SK-N-SH treated with all-trans-retinoic acid at 6 μM for 48 hours (cell line): ENCODE measurements at regions not wholly inside any gene's neighbourhood (a gene's known extent, or its start where the extent isn't known, plus 50 kb on each side); places are given as distances from the start of the nearest gene placed in this dataset.
A peak's percentile ranks its signal among the peaks of the same experiment; 100 is the strongest.
"Not testable (repeated sequence)": the region's sequence is repeated elsewhere in the genome, so short reads cannot be mapped to it uniquely, and the experiment has no call there.

Experiments
- ATAC-seq: fragments of 200-7000 bp; cut with Tn5 transposase; 3 replicates; pipeline ENCODE4 v1.9.1; 2020; ENCODE audit warnings: mild to moderate bottlenecking, moderate library complexity
- ARNTL ChIP-seq: fragments of 450-650 bp; formaldehyde crosslinking; IDR thresholded peaks from 2 replicates; pipeline ENCODE4 v1.5.0; 2020; ENCODE audit warnings: low read depth, mild to moderate bottlenecking, moderate library complexity, borderline replicate concordance
- CSDC2 ChIP-seq: fragments of 250-450 bp; sonication (Bioruptor Pico); IDR thresholded peaks from 2 replicates; pipeline ENCODE4 v1.5.0; 2020; ENCODE audit warnings: mild to moderate bottlenecking, moderate library complexity
- ESRRG ChIP-seq: fragments of 250-450 bp; sonication (Bioruptor Pico); IDR thresholded peaks from 2 replicates; pipeline ENCODE4 v1.6.1; 2021; ENCODE audit warnings: mild to moderate bottlenecking
- GLIS3 ChIP-seq: fragments of 250-450 bp; sonication (Bioruptor Pico); IDR thresholded peaks from 2 replicates; pipeline ENCODE4 v1.5.0; 2020; ENCODE audit warnings: mild to moderate bottlenecking, moderate library complexity
- RARB ChIP-seq: fragments of 250-450 bp; sonication (Bioruptor Pico); IDR thresholded peaks from 2 replicates; pipeline ENCODE4 v1.8.0; 2021; ENCODE audit warnings: mild to moderate bottlenecking, moderate library complexity
- SNAI2 ChIP-seq: fragments of 250-450 bp; sonication (Bioruptor Pico); IDR thresholded peaks from 2 replicates; pipeline ENCODE4 v1.5.0; 2020; ENCODE audit warnings: mild to moderate bottlenecking, moderate library complexity
- TCF4 ChIP-seq: fragments of 250-450 bp; sonication (Bioruptor Pico); IDR thresholded peaks from 2 replicates; pipeline ENCODE4 v1.8.0; 2021; ENCODE audit warnings: mild to moderate bottlenecking, moderate library complexity, borderline replicate concordance
- ZFP3 ChIP-seq: fragments of 250-450 bp; sonication (Bioruptor Pico); IDR thresholded peaks from 2 replicates; pipeline ENCODE4 v1.5.0; 2020; ENCODE audit warnings: mild to moderate bottlenecking, moderate library complexity
- ZNF565 ChIP-seq: fragments of 450-650 bp; formaldehyde crosslinking; conservative IDR thresholded peaks from 2 replicates; pipeline ENCODE4 v1.5.0; 2020; ENCODE audit warnings: low read depth, mild to moderate bottlenecking, moderate library complexity
- ZNF8 ChIP-seq: fragments of 450-650 bp; formaldehyde crosslinking; IDR thresholded peaks from 2 replicates; pipeline ENCODE4 v1.5.0; 2020; ENCODE audit warnings: mild to moderate bottlenecking, moderate library complexity
- TF ChIP-seq, protein P1 (sequence below): fragments of 250-450 bp; sonication (Bioruptor Pico); IDR thresholded peaks from 2 replicates; pipeline ENCODE4 v1.5.1; 2021; ENCODE audit warnings: mild to moderate bottlenecking, moderate library complexity
- TF ChIP-seq, protein P2 (sequence below): fragments of 250-450 bp; sonication (Bioruptor Pico); IDR thresholded peaks from 2 replicates; pipeline ENCODE4 v1.8.0; 2021; ENCODE audit warnings: low read depth, mild to moderate bottlenecking, moderate library complexity, borderline replicate concordance
- TF ChIP-seq, protein P3 (sequence below): fragments of 250-450 bp; sonication (Bioruptor Pico); IDR thresholded peaks from 2 replicates; pipeline ENCODE4 v1.5.1; 2020; ENCODE audit warnings: low read depth, mild to moderate bottlenecking, moderate library complexity
- TF ChIP-seq, protein P4 (sequence below): fragments of 250-450 bp; sonication (Bioruptor Pico); IDR thresholded peaks from 2 replicates; pipeline ENCODE4 v1.5.0; 2020; ENCODE audit warnings: mild to moderate bottlenecking, moderate library complexity
- TF ChIP-seq, protein P5 (sequence below): fragments of 250-450 bp; sonication (Bioruptor Pico); IDR thresholded peaks from 2 replicates; pipeline ENCODE4 v1.8.0; 2020; ENCODE audit warnings: mild to moderate bottlenecking, moderate library complexity, borderline replicate concordance

DNA sequence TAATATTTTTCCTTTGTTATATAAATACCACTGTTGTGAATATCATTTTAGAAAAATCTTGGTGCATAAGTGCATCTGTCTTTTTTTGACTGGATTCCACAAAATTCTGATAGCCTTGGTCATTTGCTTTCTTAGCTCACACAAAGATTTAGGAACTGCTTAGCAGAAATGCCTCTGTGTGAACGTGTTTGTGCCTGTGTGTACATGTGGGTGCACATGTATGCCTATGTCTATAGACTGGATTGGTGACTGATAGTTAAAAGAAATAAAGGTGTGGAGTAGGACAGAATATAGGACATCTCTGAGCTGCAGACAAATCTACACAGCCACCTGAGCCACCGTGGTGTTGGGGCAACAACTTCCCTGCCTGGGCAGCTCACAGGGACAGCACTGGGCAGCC, 93.8 kb downstream of the TSN start:
- no peak for TF ChIP-seq GLIS3 (CRISPR knock-in tag)
- no peak for TF ChIP-seq CSDC2
- TF ChIP-seq, protein P1, sequence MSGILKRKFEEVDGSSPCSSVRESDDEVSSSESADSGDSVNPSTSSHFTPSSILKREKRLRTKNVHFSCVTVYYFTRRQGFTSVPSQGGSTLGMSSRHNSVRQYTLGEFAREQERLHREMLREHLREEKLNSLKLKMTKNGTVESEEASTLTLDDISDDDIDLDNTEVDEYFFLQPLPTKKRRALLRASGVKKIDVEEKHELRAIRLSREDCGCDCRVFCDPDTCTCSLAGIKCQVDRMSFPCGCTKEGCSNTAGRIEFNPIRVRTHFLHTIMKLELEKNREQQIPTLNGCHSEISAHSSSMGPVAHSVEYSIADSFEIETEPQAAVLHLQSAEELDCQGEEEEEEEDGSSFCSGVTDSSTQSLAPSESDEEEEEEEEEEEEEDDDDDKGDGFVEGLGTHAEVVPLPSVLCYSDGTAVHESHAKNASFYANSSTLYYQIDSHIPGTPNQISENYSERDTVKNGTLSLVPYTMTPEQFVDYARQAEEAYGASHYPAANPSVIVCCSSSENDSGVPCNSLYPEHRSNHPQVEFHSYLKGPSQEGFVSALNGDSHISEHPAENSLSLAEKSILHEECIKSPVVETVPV (CRISPR knock-in tag): no peak
- TF ChIP-seq, protein P2, sequence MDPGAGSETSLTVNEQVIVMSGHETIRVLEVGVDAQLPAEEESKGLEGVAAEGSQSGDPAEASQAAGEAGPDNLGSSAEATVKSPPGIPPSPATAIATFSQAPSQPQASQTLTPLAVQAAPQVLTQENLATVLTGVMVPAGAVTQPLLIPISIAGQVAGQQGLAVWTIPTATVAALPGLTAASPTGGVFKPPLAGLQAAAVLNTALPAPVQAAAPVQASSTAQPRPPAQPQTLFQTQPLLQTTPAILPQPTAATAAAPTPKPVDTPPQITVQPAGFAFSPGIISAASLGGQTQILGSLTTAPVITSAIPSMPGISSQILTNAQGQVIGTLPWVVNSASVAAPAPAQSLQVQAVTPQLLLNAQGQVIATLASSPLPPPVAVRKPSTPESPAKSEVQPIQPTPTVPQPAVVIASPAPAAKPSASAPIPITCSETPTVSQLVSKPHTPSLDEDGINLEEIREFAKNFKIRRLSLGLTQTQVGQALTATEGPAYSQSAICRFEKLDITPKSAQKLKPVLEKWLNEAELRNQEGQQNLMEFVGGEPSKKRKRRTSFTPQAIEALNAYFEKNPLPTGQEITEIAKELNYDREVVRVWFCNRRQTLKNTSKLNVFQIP (CRISPR knock-in tag): no peak
- TF ChIP-seq ZNF565 (CRISPR knock-in tag): no peak
- TF ChIP-seq RARB (CRISPR knock-in tag): no peak
- TF ChIP-seq, protein P3, sequence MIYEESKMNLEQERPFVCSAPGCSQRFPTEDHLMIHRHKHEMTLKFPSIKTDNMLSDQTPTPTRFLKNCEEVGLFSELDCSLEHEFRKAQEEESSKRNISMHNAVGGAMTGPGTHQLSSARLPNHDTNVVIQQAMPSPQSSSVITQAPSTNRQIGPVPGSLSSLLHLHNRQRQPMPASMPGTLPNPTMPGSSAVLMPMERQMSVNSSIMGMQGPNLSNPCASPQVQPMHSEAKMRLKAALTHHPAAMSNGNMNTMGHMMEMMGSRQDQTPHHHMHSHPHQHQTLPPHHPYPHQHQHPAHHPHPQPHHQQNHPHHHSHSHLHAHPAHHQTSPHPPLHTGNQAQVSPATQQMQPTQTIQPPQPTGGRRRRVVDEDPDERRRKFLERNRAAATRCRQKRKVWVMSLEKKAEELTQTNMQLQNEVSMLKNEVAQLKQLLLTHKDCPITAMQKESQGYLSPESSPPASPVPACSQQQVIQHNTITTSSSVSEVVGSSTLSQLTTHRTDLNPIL (CRISPR knock-in tag): no peak
- TF ChIP-seq ZFP3: no peak
- TF ChIP-seq, all 23 proteins: peak for 0
- no peak for ATAC-seq

DNA sequence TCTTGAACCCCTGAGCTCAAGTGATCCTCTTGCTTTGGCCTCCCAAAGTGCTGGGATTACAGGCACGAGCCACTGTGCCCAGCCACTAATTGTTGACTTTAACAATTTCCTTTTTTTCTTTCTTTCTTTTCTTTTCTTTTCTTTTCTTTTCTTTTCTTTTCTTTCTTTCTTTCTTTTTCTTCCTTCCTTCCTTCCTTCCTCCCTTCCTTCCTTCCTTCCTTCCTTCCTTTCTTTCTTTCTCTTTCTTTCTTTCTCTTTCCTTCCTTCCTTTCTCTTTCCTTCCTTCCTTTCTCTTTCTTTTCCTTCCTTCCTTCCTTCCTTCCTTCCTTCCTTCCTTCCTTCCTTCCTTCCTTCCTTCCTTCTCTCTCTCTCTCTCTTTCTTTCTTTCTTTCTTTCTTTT, 97.7 kb downstream of the TSN start:
- ATAC-seq: not testable (repeated sequence)

DNA sequence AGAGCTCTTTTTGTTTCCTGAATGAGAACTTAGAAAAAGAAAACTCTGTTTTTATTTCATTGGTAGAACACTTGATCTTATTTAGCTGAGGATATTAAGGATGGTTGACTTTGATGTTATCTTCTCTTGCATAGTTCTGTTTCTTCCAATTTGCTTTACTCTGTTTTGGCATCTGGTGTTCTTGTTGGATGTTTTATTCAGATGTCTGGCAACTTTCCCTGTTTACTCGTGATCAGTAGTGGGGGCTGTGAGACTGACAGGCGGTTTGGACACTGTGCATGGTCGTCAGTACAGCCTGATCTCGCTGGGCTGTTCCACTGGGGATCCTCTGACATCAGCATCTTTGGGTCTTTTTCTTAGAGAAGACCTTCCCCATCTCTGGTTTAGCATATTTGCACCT, 100.1 kb downstream of the TSN start:
- TF ChIP-seq, protein P4, sequence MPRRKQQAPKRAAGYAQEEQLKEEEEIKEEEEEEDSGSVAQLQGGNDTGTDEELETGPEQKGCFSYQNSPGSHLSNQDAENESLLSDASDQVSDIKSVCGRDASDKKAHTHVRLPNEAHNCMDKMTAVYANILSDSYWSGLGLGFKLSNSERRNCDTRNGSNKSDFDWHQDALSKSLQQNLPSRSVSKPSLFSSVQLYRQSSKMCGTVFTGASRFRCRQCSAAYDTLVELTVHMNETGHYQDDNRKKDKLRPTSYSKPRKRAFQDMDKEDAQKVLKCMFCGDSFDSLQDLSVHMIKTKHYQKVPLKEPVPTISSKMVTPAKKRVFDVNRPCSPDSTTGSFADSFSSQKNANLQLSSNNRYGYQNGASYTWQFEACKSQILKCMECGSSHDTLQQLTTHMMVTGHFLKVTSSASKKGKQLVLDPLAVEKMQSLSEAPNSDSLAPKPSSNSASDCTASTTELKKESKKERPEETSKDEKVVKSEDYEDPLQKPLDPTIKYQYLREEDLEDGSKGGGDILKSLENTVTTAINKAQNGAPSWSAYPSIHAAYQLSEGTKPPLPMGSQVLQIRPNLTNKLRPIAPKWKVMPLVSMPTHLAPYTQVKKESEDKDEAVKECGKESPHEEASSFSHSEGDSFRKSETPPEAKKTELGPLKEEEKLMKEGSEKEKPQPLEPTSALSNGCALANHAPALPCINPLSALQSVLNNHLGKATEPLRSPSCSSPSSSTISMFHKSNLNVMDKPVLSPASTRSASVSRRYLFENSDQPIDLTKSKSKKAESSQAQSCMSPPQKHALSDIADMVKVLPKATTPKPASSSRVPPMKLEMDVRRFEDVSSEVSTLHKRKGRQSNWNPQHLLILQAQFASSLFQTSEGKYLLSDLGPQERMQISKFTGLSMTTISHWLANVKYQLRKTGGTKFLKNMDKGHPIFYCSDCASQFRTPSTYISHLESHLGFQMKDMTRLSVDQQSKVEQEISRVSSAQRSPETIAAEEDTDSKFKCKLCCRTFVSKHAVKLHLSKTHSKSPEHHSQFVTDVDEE (CRISPR knock-in tag): peak; percentile 74
- TF ChIP-seq ZNF8: no peak
- TF ChIP-seq TCF4 (CRISPR knock-in tag): peak; percentile 64
- TF ChIP-seq, protein P5, sequence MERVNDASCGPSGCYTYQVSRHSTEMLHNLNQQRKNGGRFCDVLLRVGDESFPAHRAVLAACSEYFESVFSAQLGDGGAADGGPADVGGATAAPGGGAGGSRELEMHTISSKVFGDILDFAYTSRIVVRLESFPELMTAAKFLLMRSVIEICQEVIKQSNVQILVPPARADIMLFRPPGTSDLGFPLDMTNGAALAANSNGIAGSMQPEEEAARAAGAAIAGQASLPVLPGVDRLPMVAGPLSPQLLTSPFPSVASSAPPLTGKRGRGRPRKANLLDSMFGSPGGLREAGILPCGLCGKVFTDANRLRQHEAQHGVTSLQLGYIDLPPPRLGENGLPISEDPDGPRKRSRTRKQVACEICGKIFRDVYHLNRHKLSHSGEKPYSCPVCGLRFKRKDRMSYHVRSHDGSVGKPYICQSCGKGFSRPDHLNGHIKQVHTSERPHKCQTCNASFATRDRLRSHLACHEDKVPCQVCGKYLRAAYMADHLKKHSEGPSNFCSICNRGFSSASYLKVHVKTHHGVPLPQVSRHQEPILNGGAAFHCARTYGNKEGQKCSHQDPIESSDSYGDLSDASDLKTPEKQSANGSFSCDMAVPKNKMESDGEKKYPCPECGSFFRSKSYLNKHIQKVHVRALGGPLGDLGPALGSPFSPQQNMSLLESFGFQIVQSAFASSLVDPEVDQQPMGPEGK (CRISPR knock-in tag): no peak
- no peak for ATAC-seq

DNA sequence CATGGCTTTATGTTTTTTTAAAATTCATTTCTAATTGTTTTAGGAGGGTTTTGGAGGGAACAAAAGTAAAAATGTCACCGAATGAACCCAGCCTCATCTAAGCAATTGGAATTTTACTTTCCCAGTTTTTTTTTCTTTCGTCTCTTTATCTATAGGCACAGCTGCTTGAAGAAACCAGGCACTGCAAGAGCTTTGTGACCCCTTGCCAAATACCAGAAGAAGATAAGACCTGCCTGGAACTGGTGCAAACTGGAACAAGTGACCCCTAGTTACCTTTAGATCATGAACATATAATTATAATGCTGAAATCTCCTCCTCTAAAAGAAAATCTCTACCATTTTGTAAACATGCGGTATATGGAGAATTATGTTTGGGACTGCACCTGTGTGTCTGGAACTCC, 100.9 kb downstream of the TSN start:
- ATAC-seq: no peak
- TF ChIP-seq ARNTL (no peak), RARB (CRISPR knock-in tag) (no peak), CSDC2 (no peak), ZFP3 (no peak), SNAI2 (no peak), ZNF8 (no peak), ESRRG (no peak)
- TF ChIP-seq, protein P5 (CRISPR knock-in tag): no peak
- TF ChIP-seq, protein P1 (CRISPR knock-in tag): no peak
- TF ChIP-seq, all 23 proteins: peak for 0
